ENCODE measurements at regions not wholly inside any gene's neighbourhood (a gene's known extent, or its start where the extent isn't known, plus 50 kb on each side); places are given as distances from the start of the nearest gene placed in this dataset.

- no peak for TF ChIP-seq CTCF (IDR thresholded peaks at IDR 0.05)
- no peak overlapping the region for H3K4me3 ChIP-seq
- no peaks in the 10 kb centered on the region for H3K36me3 ChIP-seq
- no peak overlapping the region for H3K27ac ChIP-seq
- intact Hi-C loops (cut with DNase I; ENCODE audit: low total_unique reads) = no loop called here
- H3K27me3 ChIP-seq = no peaks in the 10 kb centered on the region
- H3K4me1 ChIP-seq = no peaks in the 10 kb centered on the region
- H3K9me3 ChIP-seq = peaks cover 0 to 6% (median 0%) of the 10 kb centered on the region in 3 donors
- DNase-seq = no peak
Observed at GRCh38 chr3:31075876-31076275, 181.4 kb upstream of the GADL1 start.

GRCh38 chr3:31077021-31077601 is 182.7 kb upstream of the GADL1 start:
- H3K27ac ChIP-seq = no peak overlapping the region
- intact Hi-C loops (cut with DNase I; ENCODE audit: low total_unique reads) = no loop called here
- H3K27me3 ChIP-seq = no peaks in the 10 kb centered on the region
- no peaks in the 10 kb centered on the region for H3K4me1 ChIP-seq
- H3K4me3 ChIP-seq = no peak overlapping the region
- no peaks in the 10 kb centered on the region for H3K36me3 ChIP-seq
- no peak for TF ChIP-seq CTCF (IDR thresholded peaks at IDR 0.05)
- H3K9me3 ChIP-seq = no peaks in the 10 kb centered on the region
- DNase-seq = no peak

- Histone ChIP-seq H3K36me3 (no peaks in the 10 kb centered on the region), H3K27me3 (no peaks in the 10 kb centered on the region), H3K4me3 (no peak overlapping the region), H3K9me3 (no peaks in the 10 kb centered on the region), H3K27ac (no peak overlapping the region), H3K4me1 (no peaks in the 10 kb centered on the region)
- DNase-seq = no peak
- TF ChIP-seq CTCF (IDR thresholded peaks at IDR 0.05) = no peak
- intact Hi-C loops (cut with DNase I; ENCODE audit: low total_unique reads) = no loop called here
Observed at GRCh38 chr3:31077826-31078225, 183.4 kb upstream of the GADL1 start.

- no peak overlapping the region for H3K27ac ChIP-seq
- H3K27me3 ChIP-seq = no peaks in the 10 kb centered on the region
- no peaks in the 10 kb centered on the region for H3K36me3 ChIP-seq
- H3K9me3 ChIP-seq = no peaks in the 10 kb centered on the region
- TF ChIP-seq CTCF (IDR thresholded peaks at IDR 0.05) = no peak
- no peak overlapping the region for H3K4me3 ChIP-seq
- no peaks in the 10 kb centered on the region for H3K4me1 ChIP-seq
- no peak for DNase-seq
- intact Hi-C loops (cut with DNase I; ENCODE audit: low total_unique reads) = no loop called here
Observed at GRCh38 chr3:31079689-31080088, 185.2 kb upstream of the GADL1 start.

GRCh38 chr3:31081018-31081662 is 186.7 kb upstream of the GADL1 start:
- Histone ChIP-seq H3K9me3 (no peaks in the 10 kb centered on the region), H3K4me1 (no peaks in the 10 kb centered on the region), H3K27me3 (no peaks in the 10 kb centered on the region), H3K4me3 (no peak overlapping the region), H3K27ac (no peak overlapping the region), H3K36me3 (no peaks in the 10 kb centered on the region)
- intact Hi-C loops (cut with DNase I; ENCODE audit: low total_unique reads) = no loop called here
- no peak for TF ChIP-seq CTCF (IDR thresholded peaks at IDR 0.05)
- DNase-seq = no peak
